Smooth muscle cell (in vitro differentiated cells): ENCODE measurements at regions not wholly inside any gene's neighbourhood (a gene's known extent, or its start where the extent isn't known, plus 50 kb on each side); places are given as distances from the start of the nearest gene placed in this dataset.

Experiments
- DNase-seq: peaks from one replicate; lab custom pipeline; 2025; ENCODE audit not compliant: unreplicated experiment; lab: John Stamatoyannopoulos, UW
- H2AFZ ChIP-seq: fragments of 200-600 bp; sonication (generic); 2 replicates; pipeline ENCODE4 v1.6.0; 2016; ENCODE audit warnings: antibody characterized with exemption, low read depth, mild to moderate bottlenecking
- H3F3A ChIP-seq: fragments of 200-600 bp; sonication (generic); 2 replicates; pipeline ENCODE4 v1.6.0; 2017; ENCODE audit warnings: antibody characterized with exemption, low read depth
- H3K27ac ChIP-seq: fragments of 200-600 bp; sonication (generic); 2 replicates; pipeline ENCODE4 v1.5.1; 2016; ENCODE audit warnings: low read depth, mild to moderate bottlenecking
- H3K27me3 ChIP-seq: fragments of 200-600 bp; sonication (generic); 2 replicates; pipeline ENCODE4 v1.6.1; 2016; ENCODE audit warnings: low read depth, mild to moderate bottlenecking
- H3K36me3 ChIP-seq: fragments of 200-600 bp; sonication (generic); 2 replicates; pipeline ENCODE4 v1.5.1; 2016; ENCODE audit warnings: low read depth
- H3K4me1 ChIP-seq: fragments of 200-600 bp; sonication (generic); 2 replicates; pipeline ENCODE4 v1.5.1; 2016; ENCODE audit warnings: low read depth
- H3K4me2 ChIP-seq: fragments of 200-600 bp; sonication (generic); 2 replicates; pipeline ENCODE4 v1.6.0; 2016; ENCODE audit warnings: mild to moderate bottlenecking
- H3K4me3 ChIP-seq: fragments of 200-600 bp; sonication (generic); 2 replicates; pipeline ENCODE4 v1.5.1; 2016; ENCODE audit warnings: mild to moderate bottlenecking
- H3K79me2 ChIP-seq: fragments of 200-600 bp; sonication (generic); 2 replicates; pipeline ENCODE4 v1.6.0; 2016; ENCODE audit warnings: low read depth, mild to moderate bottlenecking
- H3K9ac ChIP-seq: fragments of 200-600 bp; sonication (generic); 2 replicates; pipeline ENCODE4 v1.6.0; 2016; ENCODE audit warnings: low read depth
- H3K9me3 ChIP-seq: fragments of 200-600 bp; sonication (generic); replicated peaks from 2 replicates; pipeline ENCODE4 v1.5.1; 2016; ENCODE audit warnings: low read depth
- H4K20me1 ChIP-seq: fragments of 200-600 bp; sonication (generic); 2 replicates; pipeline ENCODE4 v1.6.0; 2016; ENCODE audit warnings: low read depth
- WGBS: methylation state at CpG from one replicate; pipeline ENCODE4 v1.1.7; 2016; ENCODE audit warnings: low lambda C conversion rate; 5-methylcytosine and 5-hydroxymethylcytosine counted together
- TF ChIP-seq, protein P1 (sequence below): fragments of 200-600 bp; sonication (generic); IDR thresholded peaks from 2 replicates; pipeline ENCODE4 v1.5.1; 2017; ENCODE audit warnings: borderline replicate concordance, mild to moderate bottlenecking, antibody characterized with exemption; ENCODE audit not compliant: insufficient read depth, poor library complexity, severe bottlenecking

DNA sequence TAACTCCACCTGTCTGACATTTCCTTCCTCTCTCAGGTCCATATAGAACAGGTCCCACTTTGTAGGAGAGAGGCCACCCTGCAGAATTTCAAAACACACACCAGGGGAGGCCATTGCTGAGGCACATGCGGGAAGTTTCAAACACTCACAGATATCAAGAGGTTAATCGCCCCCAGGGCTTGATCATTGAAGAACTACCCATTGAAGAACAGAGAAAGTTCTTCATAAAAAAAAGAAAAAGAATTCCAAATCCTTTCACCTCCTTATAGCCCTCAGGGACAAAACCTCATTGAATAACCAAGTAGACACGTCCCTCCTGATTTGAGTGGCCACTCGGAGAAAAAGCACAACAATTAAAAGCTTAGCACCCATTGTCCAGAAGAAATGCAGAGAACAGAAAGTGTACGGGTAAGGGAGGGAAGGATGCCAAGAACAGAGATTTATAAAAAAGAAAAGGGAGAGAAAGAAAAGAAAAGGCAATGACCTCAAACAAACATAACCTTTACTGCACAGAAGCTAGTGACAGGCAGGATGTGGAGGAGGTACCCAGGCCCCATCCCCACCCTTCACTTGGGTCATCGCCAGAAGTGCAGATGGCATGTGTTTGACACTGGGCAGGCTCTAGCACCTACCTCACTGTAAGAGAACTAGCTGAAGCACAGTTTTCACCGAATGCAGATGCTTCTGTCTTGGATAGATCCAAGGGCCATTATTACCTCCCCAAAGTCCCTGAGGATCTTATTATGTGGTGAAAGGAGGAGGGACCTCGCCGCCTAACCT is 112.3 kb upstream of the HES1 start:
- Histone ChIP-seq H3K4me3 (no peak overlapping the region), H3K4me1 (peaks cover 7% of the 10 kb centered on the region), H3K79me2 (no peaks in the 10 kb centered on the region), H3K36me3 (no peaks in the 10 kb centered on the region), H3K9me3 (no peaks in the 10 kb centered on the region), H3K27me3 (no peaks in the 10 kb centered on the region), H3K9ac (no peak overlapping the region), H3F3A (no peaks in the 10 kb centered on the region), H3K4me2 (no peak overlapping the region), H3K27ac (no peak overlapping the region), H4K20me1 (no peaks in the 10 kb centered on the region), H2AFZ (no peak overlapping the region)
- TF ChIP-seq, protein P1, sequence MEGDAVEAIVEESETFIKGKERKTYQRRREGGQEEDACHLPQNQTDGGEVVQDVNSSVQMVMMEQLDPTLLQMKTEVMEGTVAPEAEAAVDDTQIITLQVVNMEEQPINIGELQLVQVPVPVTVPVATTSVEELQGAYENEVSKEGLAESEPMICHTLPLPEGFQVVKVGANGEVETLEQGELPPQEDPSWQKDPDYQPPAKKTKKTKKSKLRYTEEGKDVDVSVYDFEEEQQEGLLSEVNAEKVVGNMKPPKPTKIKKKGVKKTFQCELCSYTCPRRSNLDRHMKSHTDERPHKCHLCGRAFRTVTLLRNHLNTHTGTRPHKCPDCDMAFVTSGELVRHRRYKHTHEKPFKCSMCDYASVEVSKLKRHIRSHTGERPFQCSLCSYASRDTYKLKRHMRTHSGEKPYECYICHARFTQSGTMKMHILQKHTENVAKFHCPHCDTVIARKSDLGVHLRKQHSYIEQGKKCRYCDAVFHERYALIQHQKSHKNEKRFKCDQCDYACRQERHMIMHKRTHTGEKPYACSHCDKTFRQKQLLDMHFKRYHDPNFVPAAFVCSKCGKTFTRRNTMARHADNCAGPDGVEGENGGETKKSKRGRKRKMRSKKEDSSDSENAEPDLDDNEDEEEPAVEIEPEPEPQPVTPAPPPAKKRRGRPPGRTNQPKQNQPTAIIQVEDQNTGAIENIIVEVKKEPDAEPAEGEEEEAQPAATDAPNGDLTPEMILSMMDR = no peak
- DNase-seq = no peak
- 92% methylated on average over 9 of the region's 9 CpGs for WGBS

DNA sequence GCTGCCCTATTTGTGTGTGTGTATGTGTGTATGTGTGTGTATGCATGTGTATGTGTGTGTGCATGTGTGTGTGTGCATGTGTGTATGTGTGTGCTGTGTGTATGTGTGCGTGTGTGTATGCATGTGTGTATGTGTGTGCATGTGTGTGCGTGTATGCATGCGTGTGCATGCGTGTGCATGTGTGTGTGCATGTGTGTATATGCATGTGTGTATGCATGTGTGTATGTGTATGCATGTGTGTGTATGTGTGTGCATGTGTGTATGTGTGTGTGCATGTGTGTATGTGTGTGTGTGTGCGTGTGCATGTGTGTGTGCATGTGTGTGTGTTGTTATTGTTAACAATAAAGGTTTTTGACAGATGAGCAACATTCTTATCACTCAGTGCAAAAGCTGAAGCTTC is 110.8 kb upstream of the HES1 start:
- 72% methylated on average over 5 of the region's 5 CpGs for WGBS
- DNase-seq = no peak
- H2AFZ ChIP-seq = no peak overlapping the region
- H3F3A ChIP-seq = no peaks in the 10 kb centered on the region
- no peak overlapping the region for H3K27ac ChIP-seq
- H3K9me3 ChIP-seq = no peaks in the 10 kb centered on the region
- no peaks in the 10 kb centered on the region for H3K79me2 ChIP-seq
- peaks cover 7% of the 10 kb centered on the region for H3K4me1 ChIP-seq
- H3K27me3 ChIP-seq = no peaks in the 10 kb centered on the region
- no peak overlapping the region for H3K4me3 ChIP-seq
- no peak overlapping the region for H3K4me2 ChIP-seq
- no peaks in the 10 kb centered on the region for H4K20me1 ChIP-seq
- no peak overlapping the region for H3K9ac ChIP-seq
- TF ChIP-seq, protein P1 = no peak
- H3K36me3 ChIP-seq = no peaks in the 10 kb centered on the region

DNA sequence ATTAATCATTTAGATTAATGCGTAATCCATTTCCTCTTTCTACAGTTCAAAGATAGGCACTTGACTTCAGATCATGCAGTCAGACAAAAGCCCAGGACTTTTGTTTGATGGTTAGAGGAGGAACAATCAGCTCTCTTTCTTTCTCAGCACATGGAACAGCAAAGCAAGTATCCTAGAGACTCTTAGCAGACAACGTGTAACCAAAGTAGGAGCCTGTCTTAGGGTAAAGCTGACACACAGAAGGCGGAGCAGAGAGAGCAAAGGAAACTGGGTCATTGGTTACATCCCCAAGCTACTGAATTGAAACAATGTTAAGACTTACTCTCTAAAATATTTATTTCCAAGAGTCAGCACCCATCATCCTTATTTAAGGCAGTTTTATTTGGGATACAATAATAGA is 110.0 kb upstream of the HES1 start:
- Histone ChIP-seq H3K4me2 (no peak overlapping the region), H3K79me2 (no peaks in the 10 kb centered on the region), H3F3A (no peaks in the 10 kb centered on the region), H2AFZ (no peak overlapping the region), H4K20me1 (no peaks in the 10 kb centered on the region), H3K9me3 (no peaks in the 10 kb centered on the region), H3K36me3 (no peaks in the 10 kb centered on the region), H3K9ac (no peak overlapping the region), H3K27ac (no peak overlapping the region), H3K4me1 (peaks cover 7% of the 10 kb centered on the region), H3K4me3 (no peak overlapping the region), H3K27me3 (no peaks in the 10 kb centered on the region)
- WGBS = 78% methylated on average over 3 of the region's 3 CpGs
- no peak for DNase-seq
- TF ChIP-seq, protein P1 = no peak
